ENCODE measurements at regions not wholly inside any gene's neighbourhood (a gene's known extent, or its start where the extent isn't known, plus 50 kb on each side); places are given as distances from the start of the nearest gene placed in this dataset.

GRCh38 chr1:214846276-214846675 is 236.3 kb upstream of the KCNK2 start:
- Histone ChIP-seq H3K36me3 (ENCODE audit: control insufficient read depth, insufficient read depth, low read length) (no peaks in the 10 kb centered on the region), H3K27ac (ENCODE audit: low read depth, low read length) (no peak overlapping the region), H3K27me3 (ENCODE audit: insufficient read depth, low read length, poor library complexity) (no peaks in the 10 kb centered on the region), H4K8ac (ENCODE audit: low read depth, low read length) (no peak overlapping the region), H3K4me1 (ENCODE audit: control insufficient read depth, low read depth, low read length) (no peaks in the 10 kb centered on the region), H3K4ac (ENCODE audit: low read depth, low read length) (no peak overlapping the region), H4K5ac (ENCODE audit: low read length) (no peak overlapping the region), H3K18ac (ENCODE audit: low read length) (no peak overlapping the region), H2AK5ac (ENCODE audit: low read length) (no peak overlapping the region), H3K9ac (ENCODE audit: low read length) (no peak overlapping the region), H3K56ac (ENCODE audit: low read length) (no peak overlapping the region), H3K4me2 (ENCODE audit: low read length) (no peak overlapping the region), H2BK15ac (replicated peaks; ENCODE audit: low read depth) (no peak overlapping the region), H3K79me1 (ENCODE audit: low read length) (no peaks in the 10 kb centered on the region), H3K23ac (ENCODE audit: low read length) (no peak overlapping the region), H3K79me2 (ENCODE audit: control insufficient read depth, insufficient read depth, low read length) (no peaks in the 10 kb centered on the region), H2BK5ac (ENCODE audit: low read length) (no peak overlapping the region), H3K4me3 (ENCODE audit: low read length) (no peak overlapping the region), H2BK120ac (ENCODE audit: low read depth, low read length) (no peak overlapping the region)
- no CpG with 5 or more reads among the region's 5 CpGs for WGBS (ENCODE audit: extremely low coverage, insufficient coverage, low lambda C conversion rate)
- DNase-seq, result no peak

GRCh38 chr1:214847071-214847810 is 235.3 kb upstream of the KCNK2 start:
- no peak overlapping the region for H4K8ac ChIP-seq (ENCODE audit: low read depth, low read length)
- no peak overlapping the region for H3K27ac ChIP-seq (ENCODE audit: low read depth, low read length)
- no peak overlapping the region for H3K4ac ChIP-seq (ENCODE audit: low read depth, low read length)
- H3K56ac ChIP-seq (ENCODE audit: low read length), result no peak overlapping the region
- no peaks in the 10 kb centered on the region for H3K27me3 ChIP-seq (ENCODE audit: insufficient read depth, low read length, poor library complexity)
- no peak overlapping the region for H3K18ac ChIP-seq (ENCODE audit: low read length)
- H3K4me1 ChIP-seq (ENCODE audit: control insufficient read depth, low read depth, low read length), result no peaks in the 10 kb centered on the region
- no CpG with 5 or more reads among the region's 7 CpGs for WGBS (ENCODE audit: extremely low coverage, insufficient coverage, low lambda C conversion rate)
- no peak overlapping the region for H2AK5ac ChIP-seq (ENCODE audit: low read length)
- no peak overlapping the region for H2BK15ac ChIP-seq (replicated peaks; ENCODE audit: low read depth)
- no peak overlapping the region for H2BK5ac ChIP-seq (ENCODE audit: low read length)
- no peak overlapping the region for H4K5ac ChIP-seq (ENCODE audit: low read length)
- no peaks in the 10 kb centered on the region for H3K79me2 ChIP-seq (ENCODE audit: control insufficient read depth, insufficient read depth, low read length)
- no peak for DNase-seq
- no peaks in the 10 kb centered on the region for H3K79me1 ChIP-seq (ENCODE audit: low read length)
- no peak overlapping the region for H3K4me3 ChIP-seq (ENCODE audit: low read length)
- no peak overlapping the region for H2BK120ac ChIP-seq (ENCODE audit: low read depth, low read length)
- no peaks in the 10 kb centered on the region for H3K36me3 ChIP-seq (ENCODE audit: control insufficient read depth, insufficient read depth, low read length)
- no peak overlapping the region for H3K9ac ChIP-seq (ENCODE audit: low read length)
- H3K23ac ChIP-seq (ENCODE audit: low read length), result no peak overlapping the region
- H3K4me2 ChIP-seq (ENCODE audit: low read length), result no peak overlapping the region

GRCh38 chr1:214848101-214848500 is 234.4 kb upstream of the KCNK2 start:
- Histone ChIP-seq H4K5ac (ENCODE audit: low read length) (no peak overlapping the region), H3K4me2 (ENCODE audit: low read length) (no peak overlapping the region), H3K56ac (ENCODE audit: low read length) (no peak overlapping the region), H3K4me1 (ENCODE audit: control insufficient read depth, low read depth, low read length) (no peaks in the 10 kb centered on the region), H3K79me1 (ENCODE audit: low read length) (no peaks in the 10 kb centered on the region), H3K27me3 (ENCODE audit: insufficient read depth, low read length, poor library complexity) (no peaks in the 10 kb centered on the region), H3K36me3 (ENCODE audit: control insufficient read depth, insufficient read depth, low read length) (no peaks in the 10 kb centered on the region), H2BK15ac (replicated peaks; ENCODE audit: low read depth) (no peak overlapping the region), H4K8ac (ENCODE audit: low read depth, low read length) (no peak overlapping the region), H2AK5ac (ENCODE audit: low read length) (no peak overlapping the region), H3K9ac (ENCODE audit: low read length) (no peak overlapping the region), H2BK5ac (ENCODE audit: low read length) (no peak overlapping the region), H3K23ac (ENCODE audit: low read length) (no peak overlapping the region), H3K79me2 (ENCODE audit: control insufficient read depth, insufficient read depth, low read length) (no peaks in the 10 kb centered on the region), H3K27ac (ENCODE audit: low read depth, low read length) (no peak overlapping the region), H3K4me3 (ENCODE audit: low read length) (no peak overlapping the region), H3K18ac (ENCODE audit: low read length) (no peak overlapping the region), H3K4ac (ENCODE audit: low read depth, low read length) (no peak overlapping the region), H2BK120ac (ENCODE audit: low read depth, low read length) (no peak overlapping the region)
- no peak for DNase-seq
- no CpG with 5 or more reads among the region's 2 CpGs for WGBS (ENCODE audit: extremely low coverage, insufficient coverage, low lambda C conversion rate)

GRCh38 chr1:214850432-214851050 is 232.0 kb upstream of the KCNK2 start:
- no CpG with 5 or more reads among the region's 3 CpGs for WGBS (ENCODE audit: extremely low coverage, insufficient coverage, low lambda C conversion rate)
- Histone ChIP-seq H3K4me1 (ENCODE audit: control insufficient read depth, low read depth, low read length) (no peaks in the 10 kb centered on the region), H3K4me2 (ENCODE audit: low read length) (no peak overlapping the region), H2BK15ac (replicated peaks; ENCODE audit: low read depth) (no peak overlapping the region), H3K27ac (ENCODE audit: low read depth, low read length) (no peak overlapping the region), H3K23ac (ENCODE audit: low read length) (no peak overlapping the region), H2BK120ac (ENCODE audit: low read depth, low read length) (no peak overlapping the region), H3K4me3 (ENCODE audit: low read length) (no peak overlapping the region), H3K79me2 (ENCODE audit: control insufficient read depth, insufficient read depth, low read length) (no peaks in the 10 kb centered on the region), H4K8ac (ENCODE audit: low read depth, low read length) (no peak overlapping the region), H2AK5ac (ENCODE audit: low read length) (no peak overlapping the region), H3K36me3 (ENCODE audit: control insufficient read depth, insufficient read depth, low read length) (no peaks in the 10 kb centered on the region), H3K79me1 (ENCODE audit: low read length) (no peaks in the 10 kb centered on the region), H4K5ac (ENCODE audit: low read length) (no peak overlapping the region), H3K4ac (ENCODE audit: low read depth, low read length) (no peak overlapping the region), H3K18ac (ENCODE audit: low read length) (no peak overlapping the region), H3K9ac (ENCODE audit: low read length) (no peak overlapping the region), H3K56ac (ENCODE audit: low read length) (no peak overlapping the region), H2BK5ac (ENCODE audit: low read length) (no peak overlapping the region), H3K27me3 (ENCODE audit: insufficient read depth, low read length, poor library complexity) (no peaks in the 10 kb centered on the region)
- DNase-seq, result no peak

GRCh38 chr1:214853340-214853739 is 229.2 kb upstream of the KCNK2 start:
- H3K4ac ChIP-seq (ENCODE audit: low read depth, low read length), result no peak overlapping the region
- DNase-seq, result no peak
- WGBS (ENCODE audit: extremely low coverage, insufficient coverage, low lambda C conversion rate), result 100% methylated on average over 1 of the region's 4 CpGs

More at GRCh38 chr1:214853340-214853739, 229.2 kb upstream of the KCNK2 start:
- Histone ChIP-seq H3K4me2 (ENCODE audit: low read length) (no peak overlapping the region), H3K56ac (ENCODE audit: low read length) (no peak overlapping the region), H2BK15ac (replicated peaks; ENCODE audit: low read depth) (no peak overlapping the region), H3K4me3 (ENCODE audit: low read length) (no peak overlapping the region), H3K79me2 (ENCODE audit: control insufficient read depth, insufficient read depth, low read length) (no peaks in the 10 kb centered on the region), H3K23ac (ENCODE audit: low read length) (no peak overlapping the region), H4K5ac (ENCODE audit: low read length) (no peak overlapping the region), H2BK120ac (ENCODE audit: low read depth, low read length) (no peak overlapping the region), H3K9ac (ENCODE audit: low read length) (no peak overlapping the region), H3K18ac (ENCODE audit: low read length) (no peak overlapping the region), H3K79me1 (ENCODE audit: low read length) (no peaks in the 10 kb centered on the region), H4K8ac (ENCODE audit: low read depth, low read length) (no peak overlapping the region), H2AK5ac (ENCODE audit: low read length) (no peak overlapping the region), H3K36me3 (ENCODE audit: control insufficient read depth, insufficient read depth, low read length) (no peaks in the 10 kb centered on the region), H3K27ac (ENCODE audit: low read depth, low read length) (no peak overlapping the region), H2BK5ac (ENCODE audit: low read length) (no peak overlapping the region), H3K4me1 (ENCODE audit: control insufficient read depth, low read depth, low read length) (no peaks in the 10 kb centered on the region), H3K27me3 (ENCODE audit: insufficient read depth, low read length, poor library complexity) (no peaks in the 10 kb centered on the region)
